DND-41 (cell line): ENCODE measurements at regions not wholly inside any gene's neighbourhood (a gene's known extent, or its start where the extent isn't known, plus 50 kb on each side); places are given as distances from the start of the nearest gene placed in this dataset.

Source experiments
- ATAC-seq: fragments of 200-7000 bp; cut with Tn5 transposase; 3 replicates; pipeline ENCODE4 v1.9.1; 2021; ENCODE audit warnings: low read depth; ENCODE audit not compliant: insufficient read depth
- DNase-seq: peaks from one replicate; pipeline ENCODE4 v3.0.0-alpha.2; 2020
- H2AFZ ChIP-seq: 2 replicates; pipeline ENCODE4 v1.6.0; 2012; ENCODE audit warnings: low read depth, low read length
- H3K27ac ChIP-seq: 2 replicates; pipeline ENCODE4 v1.5.1; 2012; ENCODE audit warnings: low read length, inconsistent platforms
- H3K27me3 ChIP-seq: fragments of 200-600 bp; sonication (generic); 2 replicates; pipeline ENCODE4 v1.6.0; 2012; ENCODE audit warnings: low read length, mild to moderate bottlenecking, inconsistent platforms; ENCODE audit not compliant: insufficient read depth, poor library complexity
- H3K36me3 ChIP-seq: 2 replicates; pipeline ENCODE4 v1.5.1; 2012; ENCODE audit warnings: low read length, inconsistent platforms; ENCODE audit not compliant: insufficient read depth
- H3K4me1 ChIP-seq: 2 replicates; pipeline ENCODE4 v1.5.1; 2012; ENCODE audit warnings: mild to moderate bottlenecking, low read length; ENCODE audit not compliant: insufficient read depth
- H3K4me2 ChIP-seq: 2 replicates; pipeline ENCODE4 v1.6.0; 2012; ENCODE audit warnings: mild to moderate bottlenecking, moderate library complexity, low read length, inconsistent platforms; ENCODE audit not compliant: insufficient read depth
- H3K4me3 ChIP-seq, 2 experiments: fragments of 200-600 bp in 1 of 2; shearing (Covaris generic) in 1 of 2; 2 replicates each; pipeline ENCODE4 v1.5.1; 2012 to 2016; ENCODE audit warnings: inconsistent platforms in 2 of 2, low read length in 2 of 2, mild to moderate bottlenecking in 2 of 2, low read depth in 1 of 2, moderate library complexity in 1 of 2
- H3K79me2 ChIP-seq: 2 replicates; pipeline ENCODE4 v1.6.0; 2012; ENCODE audit warnings: low read length, inconsistent platforms; ENCODE audit not compliant: insufficient read depth
- H3K9ac ChIP-seq: 2 replicates; pipeline ENCODE4 v1.6.0; 2012; ENCODE audit warnings: low read depth, mild to moderate bottlenecking, inconsistent platforms, low read length, moderate library complexity
- H3K9me3 ChIP-seq: 2 replicates; pipeline ENCODE4 v1.5.1; 2012; ENCODE audit warnings: low read length, moderate library complexity, mild to moderate bottlenecking, inconsistent platforms; ENCODE audit not compliant: insufficient read depth, severe bottlenecking
- H4K20me1 ChIP-seq: 2 replicates; pipeline ENCODE4 v1.6.0; 2012; ENCODE audit warnings: low read length; ENCODE audit not compliant: insufficient read depth
- EZH2 ChIP-seq: IDR thresholded peaks from 3 replicates; pipeline ENCODE4 v1.6.1; 2012; ENCODE audit warnings: borderline replicate concordance, low read depth, mild to moderate bottlenecking, moderate library complexity, low read length, inconsistent platforms; ENCODE audit not compliant: severe bottlenecking
- TF ChIP-seq, protein P1 (sequence below): IDR thresholded peaks from 2 replicates; pipeline ENCODE4 v1.5.1; 2012; ENCODE audit warnings: borderline replicate concordance, low read length, moderate library complexity, mild to moderate bottlenecking; ENCODE audit not compliant: poor library complexity, severe bottlenecking; ENCODE audit errors: extremely low read depth

DNA sequence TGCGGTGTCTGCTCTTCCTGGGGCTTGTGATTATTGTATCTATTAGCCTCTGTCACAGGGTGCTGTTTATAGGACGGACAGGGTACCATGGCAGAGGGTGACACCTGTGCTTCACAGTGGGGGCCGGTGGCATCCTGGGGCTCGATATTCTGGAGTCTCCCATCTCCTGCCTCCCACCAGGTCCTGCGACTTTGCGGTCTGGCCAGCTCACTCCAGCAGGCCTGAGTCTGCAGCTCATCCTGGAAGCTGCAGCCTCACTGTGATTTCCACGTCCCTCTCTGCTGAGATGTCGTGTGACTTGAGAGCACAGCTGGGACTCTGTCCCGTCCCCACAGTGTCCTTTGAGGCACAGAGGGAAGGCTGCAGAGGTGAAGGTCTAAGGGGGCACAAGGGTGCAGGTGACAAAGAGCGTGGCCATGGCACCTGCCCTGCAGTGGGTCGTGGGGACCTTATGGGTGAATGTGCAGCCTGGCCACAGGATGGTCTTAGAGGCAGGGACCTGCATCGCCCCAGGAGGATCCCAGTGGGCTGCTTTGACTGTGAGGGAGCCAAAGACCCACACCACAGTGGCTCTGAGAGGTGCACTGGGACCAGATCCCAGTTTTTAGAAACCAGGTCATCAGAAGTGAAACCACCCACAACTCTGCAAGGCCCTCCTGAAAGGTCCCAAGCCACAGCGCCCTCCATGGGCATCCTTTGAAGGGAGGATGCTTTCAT lies 172.8 kb downstream of the KLF13 start:
- Histone ChIP-seq H3K9ac (no peak overlapping the region), H3K36me3 (no peaks in the 10 kb centered on the region), H4K20me1 (no peaks in the 10 kb centered on the region), H3K27me3 (peaks cover 6% of the 10 kb centered on the region), H2AFZ (no peak overlapping the region), H3K4me3 (no peak overlapping the region), H3K27ac (no peak overlapping the region), H3K4me2 (no peak overlapping the region), H3K4me1 (no peaks in the 10 kb centered on the region), H3K79me2 (no peaks in the 10 kb centered on the region), H3K9me3 (no peaks in the 10 kb centered on the region)
- ATAC-seq (no peak), DNase-seq (no peak)
- TF ChIP-seq EZH2 = no peak
- TF ChIP-seq, protein P1, sequence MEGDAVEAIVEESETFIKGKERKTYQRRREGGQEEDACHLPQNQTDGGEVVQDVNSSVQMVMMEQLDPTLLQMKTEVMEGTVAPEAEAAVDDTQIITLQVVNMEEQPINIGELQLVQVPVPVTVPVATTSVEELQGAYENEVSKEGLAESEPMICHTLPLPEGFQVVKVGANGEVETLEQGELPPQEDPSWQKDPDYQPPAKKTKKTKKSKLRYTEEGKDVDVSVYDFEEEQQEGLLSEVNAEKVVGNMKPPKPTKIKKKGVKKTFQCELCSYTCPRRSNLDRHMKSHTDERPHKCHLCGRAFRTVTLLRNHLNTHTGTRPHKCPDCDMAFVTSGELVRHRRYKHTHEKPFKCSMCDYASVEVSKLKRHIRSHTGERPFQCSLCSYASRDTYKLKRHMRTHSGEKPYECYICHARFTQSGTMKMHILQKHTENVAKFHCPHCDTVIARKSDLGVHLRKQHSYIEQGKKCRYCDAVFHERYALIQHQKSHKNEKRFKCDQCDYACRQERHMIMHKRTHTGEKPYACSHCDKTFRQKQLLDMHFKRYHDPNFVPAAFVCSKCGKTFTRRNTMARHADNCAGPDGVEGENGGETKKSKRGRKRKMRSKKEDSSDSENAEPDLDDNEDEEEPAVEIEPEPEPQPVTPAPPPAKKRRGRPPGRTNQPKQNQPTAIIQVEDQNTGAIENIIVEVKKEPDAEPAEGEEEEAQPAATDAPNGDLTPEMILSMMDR = peak; percentile 16

DNA sequence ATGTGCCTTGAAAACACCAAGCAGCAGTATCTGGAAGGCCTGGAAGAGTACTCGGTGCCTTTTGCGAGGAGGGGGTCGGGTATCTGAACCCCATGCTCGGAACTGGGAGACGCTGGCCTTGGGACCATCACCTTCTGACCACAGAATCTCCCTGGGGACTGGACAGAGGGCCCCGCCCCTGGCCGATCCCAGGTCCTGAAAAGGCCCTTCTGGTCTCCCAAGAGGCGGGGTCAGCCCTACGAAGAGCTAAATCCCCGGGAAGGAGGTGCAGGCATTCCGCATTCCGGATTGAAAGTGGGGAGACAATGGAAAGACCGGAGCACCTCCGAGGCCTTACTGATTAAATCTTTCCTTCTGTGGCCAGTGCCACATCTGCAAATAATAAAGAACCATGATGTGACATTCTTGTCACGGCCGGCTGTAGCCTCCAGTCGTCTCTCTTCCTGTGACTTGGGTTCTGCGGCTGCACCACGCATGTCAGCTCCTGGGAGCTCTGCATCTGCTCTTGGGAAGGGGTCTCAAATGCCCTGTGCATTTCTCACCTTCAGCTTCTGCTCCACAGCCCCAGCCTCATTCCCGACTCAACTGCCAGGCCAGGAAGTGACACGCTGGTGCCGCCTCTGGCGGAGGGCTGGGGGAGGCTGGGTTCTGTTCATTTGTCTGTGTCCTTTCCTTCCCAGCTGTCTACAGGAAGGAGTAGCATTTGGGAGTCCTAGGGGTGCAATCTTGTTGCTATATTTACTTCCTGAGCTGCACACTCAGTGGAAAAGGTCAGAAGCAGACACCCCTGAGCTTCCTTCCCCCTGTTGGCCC lies 173.5 kb downstream of the KLF13 start:
- Histone ChIP-seq H3K4me1 (no peaks in the 10 kb centered on the region), H3K27me3 (peaks cover 9% of the 10 kb centered on the region), H3K9ac (no peak overlapping the region), H4K20me1 (no peaks in the 10 kb centered on the region), H3K27ac (no peak overlapping the region), H3K4me3 (no peak overlapping the region), H3K4me2 (no peak overlapping the region), H3K79me2 (no peaks in the 10 kb centered on the region), H3K36me3 (no peaks in the 10 kb centered on the region), H2AFZ (no peak overlapping the region), H3K9me3 (no peaks in the 10 kb centered on the region)
- no peak for ATAC-seq
- TF ChIP-seq, protein P1 = no peak
- TF ChIP-seq EZH2 = no peak
- DNase-seq = no peak

DNA sequence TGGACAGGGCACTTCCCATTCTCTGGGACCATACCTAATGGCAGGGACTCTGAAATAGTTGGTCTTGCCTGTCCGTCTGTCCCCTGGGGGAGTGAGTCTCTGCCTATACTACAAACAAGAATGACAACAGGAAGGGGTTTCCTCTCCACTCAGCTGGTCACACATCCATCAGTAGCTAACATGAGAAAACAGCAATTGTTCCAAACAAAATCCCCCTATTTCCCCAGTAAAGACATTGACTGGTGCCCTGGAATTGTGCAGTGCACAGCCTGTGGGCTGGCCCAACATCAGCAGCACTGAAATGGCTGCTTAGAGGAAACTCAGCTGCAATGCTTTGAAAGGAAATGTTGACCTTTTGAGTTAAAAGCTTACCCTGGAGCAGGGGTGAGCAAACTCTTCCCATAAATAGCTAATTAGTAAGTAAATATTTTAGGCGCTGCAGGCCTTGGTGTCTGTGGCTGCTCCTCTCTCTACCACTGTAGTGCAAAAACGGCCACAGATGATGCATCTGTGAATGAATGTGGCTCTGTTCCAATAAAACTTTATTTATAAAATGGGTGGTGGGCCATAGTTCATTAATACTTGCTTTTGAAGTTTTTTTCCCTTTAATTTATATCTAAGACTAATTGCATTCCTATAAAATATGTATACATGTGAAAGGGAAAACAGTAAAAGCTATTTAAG lies 174.3 kb downstream of the KLF13 start:
- Histone ChIP-seq H3K9me3 (no peaks in the 10 kb centered on the region), H3K4me3 (no peak overlapping the region), H3K27me3 (peaks cover 9% of the 10 kb centered on the region), H3K27ac (no peak overlapping the region), H3K4me2 (no peak overlapping the region), H3K36me3 (no peaks in the 10 kb centered on the region), H4K20me1 (no peaks in the 10 kb centered on the region), H3K79me2 (no peaks in the 10 kb centered on the region), H3K4me1 (no peaks in the 10 kb centered on the region), H2AFZ (no peak overlapping the region), H3K9ac (no peak overlapping the region)
- no peak for DNase-seq
- ATAC-seq = no peak
- TF ChIP-seq EZH2 = no peak
- TF ChIP-seq, protein P1 = no peak
